Activated naive CD4-positive, alpha-beta T cell treated with anti-CD3 and anti-CD28 coated beads, Interleukin-2, amount 50 U/mL, for 72 hours (primary cell): ENCODE measurements at regions not wholly inside any gene's neighbourhood (a gene's known extent, or its start where the extent isn't known, plus 50 kb on each side); places are given as distances from the start of the nearest gene placed in this dataset.
"Not testable (repeated sequence)": the region's sequence is repeated elsewhere in the genome, so short reads cannot be mapped to it uniquely, and the experiment has no call there.

Experiments used
- ATAC-seq, 2 donors: fragments of 150-1000 bp; cut with Tn5 transposase; 2 replicates each; pipeline ENCODE4 v1.10.0; 2021; ENCODE audit warnings: mild to moderate bottlenecking in 2 of 2, moderate library complexity in 2 of 2
- DNase-seq, 2 donors: peaks; one replicate each; pipeline ENCODE4 v3.0.0; 2021 to 2022; ENCODE audit warnings: low spot score in 2 of 2
- H3K27ac Mint-ChIP-seq, 2 donors: one replicate each; pipeline ENCODE4 v1.8.0; 2022; ENCODE audit warnings: mild to moderate bottlenecking in 2 of 2, mixed read lengths in 2 of 2
- H3K36me3 Mint-ChIP-seq, 2 donors: one replicate each; pipeline ENCODE4 v1.8.0; 2022; ENCODE audit warnings: mixed read lengths in 2 of 2
- H3K9me3 Mint-ChIP-seq, 2 donors: one replicate each; pipeline ENCODE4 v1.8.0; 2022; ENCODE audit warnings: mixed read lengths in 2 of 2

DNA sequence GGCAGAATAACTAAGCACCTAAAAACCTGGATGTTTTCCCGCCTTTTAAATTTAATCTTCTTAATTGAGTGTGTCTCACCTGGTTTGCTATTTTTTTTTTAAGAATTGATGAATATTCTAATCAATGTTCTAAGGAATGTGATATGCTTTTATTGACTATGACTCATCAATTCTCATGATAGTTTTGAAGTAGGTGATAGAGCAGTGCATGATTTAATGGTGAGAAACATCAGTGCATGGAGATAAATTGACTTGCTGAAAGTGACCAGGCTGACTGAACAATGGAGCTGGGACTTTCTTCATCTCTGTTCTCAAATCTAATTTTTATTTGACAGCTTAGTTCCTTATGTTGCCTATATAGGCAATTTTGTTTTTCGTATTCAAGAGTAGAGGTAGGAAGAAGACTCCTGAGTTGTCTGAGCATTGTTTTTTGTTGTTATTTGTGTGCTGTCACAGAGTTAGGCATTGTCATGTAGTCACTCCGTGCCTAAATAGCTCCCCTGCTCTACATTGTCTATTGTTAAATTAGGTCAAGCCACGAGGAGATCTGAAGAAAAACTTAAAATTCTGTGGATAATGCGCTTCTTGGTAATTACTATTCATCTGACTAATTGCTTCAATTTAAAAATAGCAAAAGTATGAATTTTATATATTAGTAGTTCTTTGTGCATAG lies 59.0 kb upstream of the NUTM2F start:
- ATAC-seq: peak in 1 of 2 donors; percentile 40
- H3K9me3 Mint-ChIP-seq, H3K36me3 Mint-ChIP-seq, H3K27ac Mint-ChIP-seq, DNase-seq: not testable (repeated sequence)

GRCh38 chr9:94388011-94388406 lies 59.6 kb upstream of the NUTM2F start:
- H3K9me3 Mint-ChIP-seq, DNase-seq, H3K27ac Mint-ChIP-seq, H3K36me3 Mint-ChIP-seq, ATAC-seq: not testable (repeated sequence)

DNA sequence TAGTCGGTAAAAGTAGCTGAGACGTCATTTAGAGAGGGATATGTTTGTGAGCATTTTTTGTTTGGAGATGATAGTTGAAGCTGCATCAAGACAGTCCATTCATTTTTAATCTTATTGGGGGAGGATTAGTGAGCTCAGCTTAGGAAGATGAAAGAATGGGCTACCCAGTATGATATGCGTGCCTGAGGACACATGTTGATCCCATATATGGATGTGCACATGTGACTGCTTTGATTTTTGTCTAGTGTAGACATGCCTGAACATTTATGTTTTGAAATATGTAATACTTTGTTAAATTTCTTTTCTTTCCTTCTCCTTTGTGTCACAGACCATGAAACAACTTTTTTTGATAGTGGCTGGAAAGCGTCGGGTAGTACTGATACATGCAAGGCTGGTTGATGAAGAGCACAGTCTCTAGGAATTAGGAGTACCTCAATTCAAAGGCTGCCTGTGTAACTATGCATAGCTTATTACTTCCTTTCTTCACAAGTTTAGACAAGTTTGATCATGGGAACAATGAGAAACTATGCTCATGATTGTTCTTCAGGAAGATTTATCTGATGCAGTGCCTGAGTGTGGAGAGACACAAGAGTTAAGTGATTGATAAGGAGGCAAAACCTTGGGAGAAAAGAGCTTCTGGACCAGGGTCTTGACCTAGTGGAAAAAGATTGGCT lies 62.1 kb upstream of the NUTM2F start:
- not testable (repeated sequence) for H3K27ac Mint-ChIP-seq, H3K9me3 Mint-ChIP-seq, H3K36me3 Mint-ChIP-seq, ATAC-seq, DNase-seq

- not testable (repeated sequence) for H3K9me3 Mint-ChIP-seq, H3K27ac Mint-ChIP-seq, H3K36me3 Mint-ChIP-seq, DNase-seq, ATAC-seq
Observed at GRCh38 chr9:94392971-94393624, 64.7 kb upstream of the NUTM2F start.

DNA sequence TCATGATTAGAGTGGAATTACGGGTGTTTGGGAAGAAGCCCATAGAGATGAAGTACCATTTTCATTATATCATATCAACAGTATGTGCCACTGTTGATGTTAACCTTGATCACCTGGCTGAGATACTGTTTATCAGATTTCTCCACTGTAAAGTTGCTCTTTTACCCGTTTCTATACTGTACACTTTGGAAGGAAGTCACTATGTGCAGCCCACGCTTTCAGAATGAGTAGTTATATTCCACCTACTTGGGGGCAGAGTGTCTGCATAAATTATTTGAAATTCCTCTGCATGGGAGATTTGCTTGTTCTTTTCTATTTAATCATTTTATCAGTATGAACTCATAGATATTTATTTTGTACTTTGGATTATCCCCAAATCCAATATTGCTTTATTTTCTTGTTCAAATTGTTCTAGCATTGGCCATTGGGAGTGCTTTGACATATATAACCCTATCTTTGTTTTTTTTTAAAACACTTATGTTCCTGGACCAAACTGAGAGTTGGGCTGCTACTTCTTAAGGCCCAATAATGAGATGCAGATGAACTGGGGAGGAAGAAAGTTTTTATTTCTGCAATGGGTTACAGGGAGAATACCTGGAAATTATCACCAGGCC lies 69.4 kb upstream of the NUTM2F start:
- not testable (repeated sequence) for H3K9me3 Mint-ChIP-seq, H3K36me3 Mint-ChIP-seq, DNase-seq
- peak overlapping the region; percentile 46 to 62 for H3K27ac Mint-ChIP-seq
- peak; percentile 69 to 90 for ATAC-seq

DNA sequence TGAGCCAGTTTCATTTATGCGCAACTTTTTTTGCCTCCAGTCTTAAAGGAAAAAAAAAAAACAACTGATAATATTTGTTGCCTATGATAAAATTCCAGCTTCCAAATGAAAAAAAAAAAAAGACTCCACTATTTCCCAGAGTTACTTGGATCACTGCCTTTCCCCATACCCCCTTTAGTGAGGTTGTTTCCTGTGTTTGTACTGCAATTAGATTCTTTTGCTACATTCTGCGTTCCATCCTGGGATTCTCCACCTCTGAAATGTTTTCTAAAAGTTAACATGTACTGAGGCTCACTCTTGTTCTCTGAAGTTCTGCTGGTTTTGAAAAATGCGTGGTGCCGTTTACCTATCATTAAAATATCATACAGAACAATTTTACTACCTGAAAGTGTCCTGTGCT lies 72.0 kb upstream of the NUTM2F start:
- not testable (repeated sequence) for DNase-seq, H3K27ac Mint-ChIP-seq, ATAC-seq, H3K36me3 Mint-ChIP-seq, H3K9me3 Mint-ChIP-seq

- DNase-seq, H3K36me3 Mint-ChIP-seq, ATAC-seq, H3K27ac Mint-ChIP-seq, H3K9me3 Mint-ChIP-seq: not testable (repeated sequence)
Observed at GRCh38 chr9:94402795-94403194, 74.4 kb upstream of the NUTM2F start.

DNA sequence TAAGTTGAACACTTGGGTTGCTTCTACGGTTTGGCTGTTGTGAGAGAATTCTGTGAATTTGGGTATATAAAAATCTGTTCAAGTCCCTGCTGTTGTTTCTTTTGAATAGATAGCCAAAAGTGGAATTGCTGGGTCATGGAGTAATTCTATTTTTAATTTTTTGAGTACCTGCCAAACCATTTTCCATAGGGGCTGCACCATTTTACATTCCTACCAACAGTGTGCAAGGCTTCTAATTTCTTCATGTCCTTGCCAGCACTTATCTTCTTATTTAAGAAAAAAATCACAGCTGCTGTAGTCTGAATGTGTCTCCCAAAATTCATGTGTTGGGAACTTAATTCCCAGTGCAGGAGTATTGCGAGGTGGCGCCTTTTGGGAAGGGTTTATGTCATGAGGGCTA lies 75.1 kb upstream of the NUTM2F start:
- H3K9me3 Mint-ChIP-seq, H3K36me3 Mint-ChIP-seq, ATAC-seq, DNase-seq, H3K27ac Mint-ChIP-seq: not testable (repeated sequence)

GRCh38 chr9:94413665-94414064 lies 85.2 kb upstream of the NUTM2F start:
- not testable (repeated sequence) for H3K36me3 Mint-ChIP-seq, DNase-seq, H3K27ac Mint-ChIP-seq, H3K9me3 Mint-ChIP-seq
- ATAC-seq: peak in 1 of 2 donors; percentile 53

DNA sequence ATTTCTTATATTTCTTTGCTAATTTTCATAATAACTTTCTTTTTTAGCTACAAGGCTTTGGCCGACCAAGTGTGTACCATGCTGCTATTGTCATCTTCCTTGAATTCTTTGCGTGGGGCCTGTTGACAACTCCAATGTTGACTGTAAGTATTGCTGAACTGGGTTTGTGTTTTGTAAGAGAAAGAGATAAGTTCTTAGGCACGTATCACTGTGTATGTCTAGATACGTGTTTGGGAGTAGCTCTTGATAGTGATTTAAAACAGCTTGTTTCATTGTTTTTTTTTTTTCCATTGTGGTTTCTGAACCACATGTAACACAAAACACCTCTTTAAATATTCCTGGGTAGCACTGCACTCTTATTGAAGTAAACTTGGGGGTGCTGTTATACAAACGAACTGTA lies 86.7 kb upstream of the NUTM2F start:
- not testable (repeated sequence) for H3K27ac Mint-ChIP-seq, DNase-seq
- ATAC-seq: peak in 1 of 2 donors; percentile 60

DNA sequence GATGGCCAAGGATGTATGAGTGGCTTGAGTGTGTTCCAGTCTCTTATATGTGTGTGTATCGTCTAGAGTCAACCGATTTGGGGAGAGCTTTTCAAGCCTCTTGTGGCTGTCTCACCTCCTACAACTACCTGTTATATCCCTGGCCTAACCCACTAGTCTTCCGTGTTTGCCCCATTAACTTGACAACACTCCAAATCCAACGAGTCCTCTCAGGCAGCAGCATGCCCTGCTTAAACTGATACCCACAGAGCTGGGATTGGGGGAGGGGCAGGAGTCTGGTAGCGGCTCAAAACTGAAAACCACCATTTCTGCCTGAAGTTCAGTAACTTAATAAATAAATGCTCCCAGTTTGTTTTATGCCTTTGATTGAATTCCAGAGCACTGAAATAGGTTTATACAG lies 91.7 kb upstream of the NUTM2F start:
- not testable (repeated sequence) for DNase-seq, H3K36me3 Mint-ChIP-seq, ATAC-seq, H3K9me3 Mint-ChIP-seq
- H3K27ac Mint-ChIP-seq: peak overlapping the region in 1 of 2 donors; percentile 32

More for the DNA sequence above, 86.7 kb upstream of the NUTM2F start:
- H3K36me3 Mint-ChIP-seq, H3K9me3 Mint-ChIP-seq: not testable (repeated sequence)

- not testable (repeated sequence) for H3K36me3 Mint-ChIP-seq, DNase-seq, ATAC-seq, H3K9me3 Mint-ChIP-seq, H3K27ac Mint-ChIP-seq
Observed at GRCh38 chr9:94421951-94422350, 93.5 kb upstream of the NUTM2F start.

- not testable (repeated sequence) for DNase-seq
Observed at GRCh38 chr9:94425312-94425711, 96.9 kb upstream of the NUTM2F start.

GRCh38 chr9:94437128-94437527 lies 108.7 kb upstream of the NUTM2F start:
- not testable (repeated sequence) for ATAC-seq, H3K9me3 Mint-ChIP-seq, H3K27ac Mint-ChIP-seq, DNase-seq, H3K36me3 Mint-ChIP-seq

More at GRCh38 chr9:94425312-94425711, 96.9 kb upstream of the NUTM2F start:
- H3K27ac Mint-ChIP-seq, H3K9me3 Mint-ChIP-seq, H3K36me3 Mint-ChIP-seq: not testable (repeated sequence)
- peak in 1 of 2 donors; percentile 31 for ATAC-seq

DNA sequence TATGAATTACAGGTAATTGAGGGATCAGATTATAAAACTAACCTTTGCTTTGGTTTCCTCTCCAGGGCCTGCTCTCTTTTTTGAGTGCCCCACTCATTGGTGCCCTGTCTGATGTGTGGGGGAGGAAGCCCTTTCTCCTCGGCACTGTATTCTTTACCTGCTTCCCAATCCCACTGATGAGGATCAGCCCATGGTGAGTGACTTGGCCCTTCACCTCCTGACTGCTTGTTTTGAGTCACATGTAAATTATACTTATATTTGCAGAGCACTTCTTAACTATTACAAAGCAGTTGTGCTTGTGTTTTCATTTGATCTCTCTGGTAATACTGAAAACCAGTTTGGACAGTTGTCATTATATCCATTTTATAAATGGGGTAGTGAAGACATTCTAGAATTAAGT lies 109.9 kb upstream of the NUTM2F start:
- not testable (repeated sequence) for DNase-seq, H3K27ac Mint-ChIP-seq, ATAC-seq, H3K9me3 Mint-ChIP-seq
- H3K36me3 Mint-ChIP-seq: peaks cover 4 to 10% of the 10 kb centered on the region in 2 donors

DNA sequence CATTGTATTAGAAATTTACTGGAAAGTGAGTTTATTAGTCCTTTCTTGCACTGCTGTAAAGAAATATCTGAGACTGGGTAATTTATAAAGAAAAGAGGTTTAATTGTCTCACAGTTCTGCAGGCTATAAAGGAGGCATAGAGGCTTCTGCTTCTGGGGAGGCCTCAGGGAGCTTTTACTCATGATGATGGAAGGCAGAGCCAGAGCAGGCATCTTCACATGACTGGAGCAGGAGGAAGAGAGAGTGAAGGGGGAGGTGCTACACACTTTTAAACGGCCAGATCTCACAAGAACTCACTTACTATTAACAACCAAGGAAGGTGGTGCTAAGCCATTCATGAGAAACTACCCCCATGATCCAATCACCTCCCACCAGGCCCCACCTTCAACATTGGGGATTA lies 112.7 kb upstream of the NUTM2F start:
- not testable (repeated sequence) for H3K27ac Mint-ChIP-seq, H3K9me3 Mint-ChIP-seq, DNase-seq, ATAC-seq
- H3K36me3 Mint-ChIP-seq: peaks cover 5 to 12% of the 10 kb centered on the region in 2 donors

GRCh38 chr9:94441796-94442195 lies 113.1 kb upstream of the PCAT7 start:
- H3K27ac Mint-ChIP-seq: no peak overlapping the region
- no peaks in the 10 kb centered on the region for H3K9me3 Mint-ChIP-seq
- H3K36me3 Mint-ChIP-seq: peaks cover 10 to 17% of the 10 kb centered on the region in 2 donors
- DNase-seq: no peak
- no peak for ATAC-seq
